Activated T-helper 9 cell treated with anti-CD3 and anti-CD28 coated beads, Interleukin-2, amount 50 U/mL, for 16 hours (primary cell): ENCODE measurements at regions not wholly inside any gene's neighbourhood (a gene's known extent, or its start where the extent isn't known, plus 50 kb on each side); places are given as distances from the start of the nearest gene placed in this dataset.
"Not testable (repeated sequence)": the region's sequence is repeated elsewhere in the genome, so short reads cannot be mapped to it uniquely, and the experiment has no call there.

Source experiments
- DNase-seq: peaks from one replicate; pipeline ENCODE4 v3.0.0-alpha.2; 2020; ENCODE audit warnings: low read depth

DNA sequence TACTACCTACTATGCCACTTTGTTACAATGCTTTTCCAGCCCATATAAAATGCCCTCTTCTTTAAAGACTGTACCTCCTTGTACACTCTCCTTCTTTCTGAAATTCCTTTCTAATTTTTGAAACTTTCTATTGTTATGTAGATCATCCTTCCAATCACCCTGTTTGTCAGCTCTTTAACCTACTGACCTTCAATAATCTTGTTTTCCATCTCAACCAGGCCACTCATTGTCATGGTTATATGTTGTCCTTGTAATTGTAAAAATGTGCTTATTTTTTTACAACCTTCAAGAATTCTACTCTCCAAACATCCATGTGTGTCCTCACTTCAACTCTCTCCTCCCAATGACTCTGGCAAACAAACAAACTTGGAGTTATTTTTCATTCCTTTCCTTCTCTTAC lies 1172.6 kb upstream of the CELF2 start:
- DNase-seq = no peak

DNA sequence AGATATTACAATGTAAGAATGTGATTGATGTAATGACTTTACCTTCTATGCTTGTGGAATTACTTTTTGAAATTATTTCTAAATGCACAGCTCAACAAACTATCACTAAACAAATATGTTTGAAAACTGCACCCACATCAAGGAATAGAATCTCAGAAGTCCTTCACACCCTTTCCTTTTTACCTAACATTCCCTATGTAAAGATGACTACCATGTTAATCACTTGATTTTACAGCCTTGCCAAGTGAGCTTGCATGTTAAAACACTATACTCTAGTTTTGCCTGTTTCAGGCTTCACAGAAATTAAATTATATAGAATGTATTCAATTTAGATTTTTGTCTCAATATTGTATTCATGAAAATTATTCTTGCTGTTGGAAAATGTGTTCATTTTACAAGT lies 1169.4 kb upstream of the CELF2 start:
- no peak for DNase-seq

DNA sequence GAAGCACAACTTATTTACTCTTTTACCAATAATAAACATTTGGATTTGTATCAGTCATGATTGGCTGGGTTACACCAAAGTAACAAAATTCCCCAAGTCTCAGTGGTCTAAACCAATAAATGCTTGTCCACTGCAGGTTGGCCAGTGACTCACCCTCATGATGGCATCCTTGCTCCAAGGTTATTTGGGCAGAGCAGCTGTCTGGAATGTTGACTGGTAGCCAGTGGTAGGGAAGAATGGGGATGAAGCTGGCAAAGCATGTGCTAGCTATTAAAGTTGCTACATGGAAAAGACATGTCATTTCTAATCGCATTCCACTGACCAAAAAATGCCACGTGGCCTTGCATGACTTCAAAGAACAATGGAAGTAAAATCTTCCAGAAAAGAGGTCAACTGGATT lies 1168.7 kb upstream of the CELF2 start:
- no peak for DNase-seq

DNA sequence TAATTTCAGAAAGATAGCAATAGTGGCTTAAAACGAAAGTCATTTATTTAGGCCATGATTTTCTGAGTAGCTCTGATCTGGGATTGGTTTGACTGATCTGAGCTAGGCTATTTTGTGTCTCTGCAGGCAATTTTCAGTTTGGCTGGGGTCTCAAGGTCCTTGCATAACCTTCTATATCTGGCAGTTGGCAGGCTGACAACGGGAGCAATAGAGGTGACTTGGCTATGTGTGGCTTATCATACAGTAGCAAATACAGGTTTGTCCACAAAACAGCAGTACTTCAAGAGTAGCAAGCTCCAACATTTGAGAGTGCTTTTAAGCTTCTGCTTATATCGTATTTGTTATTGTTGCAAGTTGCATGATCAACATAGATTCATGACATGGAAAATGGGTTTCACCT lies 1167.3 kb upstream of the CELF2 start:
- no peak for DNase-seq

DNA sequence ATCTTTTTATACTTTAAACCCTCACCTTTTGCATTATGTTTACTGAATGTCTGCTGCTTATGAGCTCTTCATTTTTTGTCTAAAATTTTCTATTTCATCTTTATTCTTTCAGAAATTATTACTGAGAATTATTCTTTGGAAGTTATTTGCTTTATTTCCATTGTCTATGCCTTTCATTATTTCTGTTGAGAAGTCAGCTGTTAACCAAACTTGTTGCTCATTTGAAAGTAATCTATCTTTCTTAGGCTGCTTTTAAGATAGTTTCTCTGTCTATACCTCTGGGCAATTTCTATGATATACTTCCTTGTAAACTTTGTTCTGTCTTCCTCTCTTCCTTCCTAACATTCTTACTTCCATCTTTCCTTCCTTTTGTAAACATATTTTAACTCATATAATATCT lies 1165.9 kb upstream of the CELF2 start:
- no peak for DNase-seq

DNA sequence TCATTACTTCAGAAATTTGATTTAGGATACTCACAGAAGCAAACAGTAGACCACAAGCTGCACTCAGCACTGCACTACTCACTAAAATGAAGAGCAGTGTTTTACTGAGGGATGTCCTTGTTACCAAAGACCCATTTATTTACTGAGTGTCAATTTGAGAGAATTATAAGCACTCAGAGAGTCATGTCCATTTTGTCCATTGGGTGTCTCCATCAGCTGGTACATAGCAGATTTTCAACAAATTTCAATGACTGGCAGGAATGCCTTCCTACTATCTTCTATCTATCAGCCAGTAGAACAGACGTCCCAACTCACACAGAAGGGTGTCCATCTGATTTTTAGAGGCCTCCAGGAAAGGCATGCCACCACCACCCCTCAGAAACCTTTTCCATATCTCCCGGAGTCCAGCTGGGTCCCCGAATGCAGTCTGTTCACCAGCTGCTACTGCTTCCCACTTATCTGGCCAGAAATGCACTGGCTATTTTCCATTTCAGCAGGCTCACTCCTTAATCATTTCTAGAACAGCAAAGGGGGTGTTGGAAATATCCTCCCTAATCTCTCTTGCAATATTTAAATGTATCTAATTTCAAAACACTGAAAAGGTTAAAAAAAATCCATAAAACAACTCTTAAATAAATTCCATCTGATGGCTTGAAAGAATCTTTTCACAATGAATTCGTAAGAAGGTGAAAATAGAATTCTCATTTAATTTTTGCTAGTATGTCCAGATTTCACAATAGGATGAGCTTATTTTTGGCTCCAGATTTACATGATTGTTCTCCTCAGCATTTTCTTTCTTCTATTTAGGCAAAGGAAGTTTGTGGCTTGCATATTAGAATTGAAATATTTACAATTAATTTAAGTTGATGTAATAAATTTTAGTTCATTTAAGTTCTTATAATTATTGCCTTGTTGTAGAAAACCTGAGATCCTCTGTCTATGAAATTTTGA lies 1164.0 kb upstream of the CELF2 start:
- DNase-seq = no peak

DNA sequence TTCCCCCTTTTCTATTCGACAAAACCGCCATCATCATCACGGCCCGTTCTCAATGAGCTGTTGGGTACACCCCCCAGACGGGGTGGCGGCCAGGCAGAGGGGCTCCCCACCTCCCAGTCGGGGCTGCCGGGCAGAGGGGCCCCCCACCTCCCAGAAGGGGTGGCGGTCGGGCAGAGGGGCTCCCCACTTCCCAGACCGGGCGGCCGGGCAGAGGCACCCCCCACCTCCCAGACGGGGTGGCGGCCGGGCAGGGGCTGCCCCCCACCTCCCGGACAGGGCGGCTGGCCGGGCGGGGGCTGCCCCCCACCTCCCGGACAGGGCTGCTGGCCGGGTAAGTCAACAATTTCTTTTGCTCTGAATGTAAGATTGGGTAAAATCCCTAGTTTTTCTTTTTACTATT lies 1162.2 kb upstream of the CELF2 start:
- not testable (repeated sequence) for DNase-seq

DNA sequence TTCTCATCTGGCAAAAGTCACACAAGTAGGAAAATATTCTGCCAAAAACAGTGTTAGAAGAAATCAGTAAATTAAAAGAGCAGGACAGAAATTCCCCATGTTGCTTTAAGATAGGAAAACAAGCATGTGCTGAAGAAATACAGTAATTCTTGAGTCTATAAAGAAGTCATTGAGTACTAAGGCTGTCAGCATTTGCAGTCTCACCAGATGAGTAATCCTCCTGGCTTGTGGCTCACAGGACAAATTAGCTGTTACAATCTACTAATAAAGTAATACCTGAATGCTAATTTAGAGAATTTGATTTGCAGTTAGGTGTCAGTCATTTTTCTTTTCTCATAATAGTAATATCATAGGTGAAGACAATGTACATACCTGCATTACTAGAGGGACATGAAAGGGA lies 1158.9 kb upstream of the CELF2 start:
- no peak for DNase-seq

DNA sequence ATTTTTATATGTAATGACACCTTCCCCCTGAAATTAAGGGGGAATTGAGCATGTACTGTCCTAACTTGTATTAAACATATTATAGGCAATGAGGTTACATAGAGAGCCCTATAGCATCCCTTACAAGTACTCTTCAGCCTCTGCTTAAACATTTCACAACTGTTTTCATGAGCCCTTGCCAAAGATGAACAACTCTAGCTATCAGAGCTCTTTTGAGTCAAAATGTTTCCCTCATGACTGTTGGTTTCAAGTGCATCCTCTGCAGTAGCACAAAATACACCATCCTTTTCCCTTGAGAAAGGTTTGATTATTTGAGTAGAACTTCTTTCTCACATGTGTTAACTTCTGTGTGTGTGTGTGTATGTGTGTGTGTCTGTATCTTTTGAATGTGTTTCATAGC lies 1157.6 kb upstream of the CELF2 start:
- no peak for DNase-seq

DNA sequence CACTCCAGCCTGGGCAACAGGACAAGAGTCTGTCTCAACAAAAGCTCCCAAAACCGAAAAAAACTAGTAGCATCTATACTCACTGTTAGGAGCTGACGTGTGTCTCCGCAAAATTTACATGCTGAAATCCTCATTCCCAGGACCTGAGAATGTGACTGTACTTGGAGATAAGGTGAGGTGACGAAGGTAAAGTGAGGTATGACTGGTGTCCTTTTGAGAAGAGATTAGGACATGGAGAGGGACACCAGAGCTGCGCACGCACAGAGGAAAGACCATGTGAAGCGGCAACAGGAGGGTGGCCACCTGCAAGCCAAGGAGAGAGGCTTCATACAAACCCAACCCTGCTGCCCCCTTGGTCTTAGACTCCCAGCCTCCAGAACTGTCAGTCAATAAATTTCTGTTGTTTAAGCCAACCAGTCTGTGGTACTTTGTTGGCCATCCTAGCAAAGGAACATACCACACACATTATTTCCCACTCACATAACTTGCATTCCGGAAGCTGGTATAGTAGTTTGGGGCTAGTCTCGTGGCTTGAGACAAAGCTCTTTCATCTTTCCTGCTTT lies 1154.0 kb upstream of the CELF2 start:
- DNase-seq = no peak

DNA sequence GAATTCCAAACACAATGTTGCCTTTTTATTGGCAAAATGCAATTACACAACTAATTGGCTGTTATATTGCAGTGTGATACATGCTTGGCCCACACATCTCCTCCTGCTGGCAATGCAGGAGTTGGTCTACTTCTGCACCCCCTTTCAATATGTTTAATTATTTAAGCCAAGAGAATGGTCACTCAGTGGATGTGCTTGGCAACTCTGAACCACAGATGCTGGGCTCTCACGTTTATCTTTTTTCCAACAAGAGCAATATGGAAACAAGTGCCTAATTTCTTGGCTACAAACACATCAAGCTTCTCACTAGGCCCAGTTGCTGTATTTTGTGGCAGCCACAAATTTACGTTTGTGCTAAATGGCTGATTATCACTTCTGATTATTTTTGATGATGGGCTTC lies 1149.2 kb upstream of the CELF2 start:
- no peak for DNase-seq

DNA sequence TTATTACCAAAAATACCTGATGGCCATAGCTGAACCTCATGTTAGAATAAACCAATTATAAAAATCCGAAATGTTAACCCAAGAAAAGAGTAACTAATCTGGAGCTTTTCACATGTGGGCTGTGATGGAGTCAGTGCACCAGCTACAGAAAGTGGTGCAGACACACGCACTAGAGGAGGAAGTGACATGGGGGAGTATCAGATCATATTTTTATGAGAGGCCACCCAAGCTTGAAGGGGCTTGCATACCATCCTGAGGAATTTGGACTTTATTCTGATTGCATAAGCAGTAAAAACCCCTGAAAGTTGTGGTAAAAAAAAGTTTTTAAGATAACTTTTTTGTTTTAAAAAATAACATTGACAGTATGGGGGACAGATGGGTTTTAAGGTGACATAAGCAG lies 1148.5 kb upstream of the CELF2 start:
- DNase-seq = no peak

DNA sequence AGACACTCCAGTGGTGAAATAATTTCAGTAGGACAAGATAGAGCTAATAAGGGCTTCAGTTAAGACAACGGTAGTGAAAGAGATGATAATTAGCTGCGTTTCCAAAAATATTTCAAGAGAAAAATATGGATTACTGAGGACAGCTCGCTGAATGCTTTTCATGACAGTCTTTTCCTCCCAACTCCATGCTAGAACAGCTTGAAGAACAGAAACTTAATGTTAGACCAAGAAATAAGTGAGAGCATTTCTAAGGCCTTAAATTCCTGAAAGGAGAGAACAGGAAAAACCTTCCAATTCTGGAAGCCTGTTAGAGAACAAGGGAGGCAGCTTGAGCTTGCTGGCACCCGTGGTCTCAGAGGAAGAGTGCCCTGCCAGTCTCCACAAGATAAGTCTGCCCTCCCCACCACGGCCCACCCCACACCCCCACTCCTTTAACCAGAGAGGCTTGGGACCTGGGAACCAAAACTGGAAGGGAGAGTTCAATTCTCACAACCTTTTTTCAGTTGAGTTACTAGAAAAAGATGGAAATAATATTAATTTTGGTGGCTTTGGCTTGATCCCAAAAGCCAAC lies 1148.0 kb upstream of the CELF2 start:
- no peak for DNase-seq

DNA sequence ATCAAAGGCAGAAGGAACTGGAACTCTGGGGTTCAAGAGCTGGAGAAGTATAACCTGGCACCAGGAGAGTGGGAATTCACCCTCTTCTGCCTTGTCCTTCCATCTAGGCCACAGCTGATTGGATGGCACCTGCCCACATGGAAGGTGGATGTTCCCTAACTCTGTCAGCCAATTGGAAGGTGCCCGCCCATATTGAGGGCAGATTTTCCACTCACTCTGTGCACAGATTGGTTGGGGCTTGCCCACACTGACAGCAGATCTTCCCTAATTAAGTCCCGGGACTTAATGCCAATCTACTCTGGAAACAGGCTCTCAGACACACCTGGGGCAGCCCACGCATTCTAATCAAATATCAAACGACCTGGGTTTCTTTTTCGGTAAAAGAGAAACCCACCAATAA lies 1142.3 kb upstream of the CELF2 start:
- no peak for DNase-seq

DNA sequence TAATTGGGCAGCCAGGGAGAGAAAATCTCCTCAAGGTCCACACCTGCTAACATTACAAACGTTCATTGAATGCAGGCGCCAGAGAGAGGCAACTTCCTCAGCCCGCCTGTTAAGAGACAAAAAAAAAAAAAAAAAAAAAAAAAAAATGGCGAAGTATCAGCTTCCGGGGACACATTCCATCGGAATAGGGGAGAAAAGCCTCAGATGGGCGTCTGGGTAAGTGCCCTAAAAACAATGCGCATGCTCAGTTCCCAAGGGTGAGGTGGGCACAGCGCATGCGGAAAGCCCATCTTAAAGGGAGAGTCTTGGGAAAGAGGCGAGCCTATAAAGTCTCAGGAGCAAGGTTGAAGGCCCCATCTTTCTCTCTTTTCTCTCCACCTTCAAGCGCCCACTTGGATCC lies 1139.7 kb upstream of the CELF2 start:
- DNase-seq = no peak

DNA sequence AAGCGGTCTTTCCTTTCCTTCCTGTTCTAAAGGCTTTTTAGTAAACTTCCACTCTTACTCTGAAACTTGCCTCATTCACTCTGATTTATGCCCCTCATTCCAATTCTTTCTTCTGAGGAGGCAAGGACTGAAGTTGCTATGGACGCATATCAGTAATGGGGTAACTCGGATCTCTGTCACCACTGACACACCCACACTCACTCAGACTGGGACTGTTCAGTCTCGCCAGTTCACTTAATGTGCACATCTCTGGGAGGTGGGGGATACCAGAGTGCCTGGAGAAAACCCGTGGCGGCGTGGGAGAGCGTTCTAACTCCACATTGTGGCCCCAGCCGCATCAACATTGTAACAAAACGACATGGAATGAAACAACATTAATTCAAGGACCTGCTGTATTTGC lies 1139.3 kb upstream of the CELF2 start:
- no peak for DNase-seq

DNA sequence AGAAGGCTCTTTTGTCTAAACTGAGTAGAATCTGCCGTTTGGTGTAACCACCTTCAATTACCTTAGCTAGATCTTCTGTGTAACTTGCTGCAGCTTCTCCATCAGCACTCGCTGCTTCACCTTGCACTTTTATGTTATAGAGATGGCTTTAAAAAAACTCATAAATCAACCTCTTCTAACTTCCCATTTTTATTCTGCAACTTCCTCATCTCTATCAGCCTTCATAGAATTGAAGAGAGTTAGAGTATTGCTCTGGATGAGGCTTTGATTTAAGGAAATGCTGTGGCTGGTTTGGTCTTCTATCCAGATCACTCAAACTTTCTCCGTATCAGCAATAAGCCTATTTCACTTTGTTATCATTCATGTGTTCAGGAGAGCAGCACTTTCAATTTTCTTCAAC lies 1131.9 kb upstream of the CELF2 start:
- DNase-seq = no peak

DNA sequence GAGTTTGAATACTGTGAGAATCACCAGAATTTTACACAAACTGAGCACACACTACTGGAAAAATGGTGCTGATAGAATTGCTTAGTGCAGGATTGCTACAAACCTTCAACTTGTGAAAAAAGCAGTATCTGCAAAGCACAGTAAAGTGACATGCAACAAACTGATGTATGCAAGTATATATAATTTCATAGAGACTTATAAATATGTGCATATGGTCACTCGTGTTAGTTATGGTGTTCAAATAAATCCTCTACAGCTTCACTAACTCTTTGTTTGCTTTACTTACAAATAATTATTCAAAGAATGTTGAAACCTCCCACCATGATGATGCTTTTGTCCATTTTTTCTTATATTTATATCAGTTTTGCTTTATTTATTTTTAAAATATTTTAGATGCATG lies 1130.9 kb upstream of the CELF2 start:
- no peak for DNase-seq

DNA sequence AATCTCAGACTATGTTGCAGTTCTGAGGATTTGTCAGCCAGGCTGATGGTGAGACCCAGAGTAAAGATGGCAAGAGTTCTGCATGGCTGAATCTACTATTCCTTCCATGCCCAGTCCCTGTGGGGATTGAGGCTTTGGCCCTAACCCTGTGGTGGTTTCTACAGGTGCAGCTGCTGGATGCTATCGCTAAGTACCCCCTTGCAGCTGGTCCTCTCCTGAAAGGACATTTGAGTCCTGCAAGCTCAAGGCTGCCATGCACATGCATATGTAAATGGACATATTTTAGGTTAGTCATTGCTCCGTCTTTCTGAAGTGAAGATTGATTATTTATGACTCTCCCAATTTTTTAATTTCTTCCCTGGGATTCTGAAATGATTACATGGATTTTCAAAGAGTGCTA lies 1122.2 kb upstream of the CELF2 start:
- DNase-seq = no peak

DNA sequence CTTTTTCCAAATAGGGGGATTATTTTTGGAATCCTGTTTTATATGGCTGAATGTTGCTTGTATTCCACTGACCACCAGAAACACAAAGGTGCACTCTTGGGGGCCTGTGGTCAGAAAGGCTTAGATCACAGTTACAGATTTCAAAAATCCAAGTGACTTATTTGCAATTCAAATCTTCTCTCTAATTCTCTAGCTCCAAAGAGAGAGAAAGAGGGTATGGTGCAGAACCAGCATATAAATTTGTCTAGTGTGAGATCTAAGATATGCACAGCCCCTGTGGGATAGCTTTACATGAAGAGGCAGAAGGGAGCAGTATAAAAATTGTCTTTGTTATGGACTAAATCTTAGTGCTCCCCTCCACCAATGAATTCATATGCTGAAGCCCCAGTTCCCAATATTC lies 1121.7 kb upstream of the CELF2 start:
- no peak for DNase-seq

DNA sequence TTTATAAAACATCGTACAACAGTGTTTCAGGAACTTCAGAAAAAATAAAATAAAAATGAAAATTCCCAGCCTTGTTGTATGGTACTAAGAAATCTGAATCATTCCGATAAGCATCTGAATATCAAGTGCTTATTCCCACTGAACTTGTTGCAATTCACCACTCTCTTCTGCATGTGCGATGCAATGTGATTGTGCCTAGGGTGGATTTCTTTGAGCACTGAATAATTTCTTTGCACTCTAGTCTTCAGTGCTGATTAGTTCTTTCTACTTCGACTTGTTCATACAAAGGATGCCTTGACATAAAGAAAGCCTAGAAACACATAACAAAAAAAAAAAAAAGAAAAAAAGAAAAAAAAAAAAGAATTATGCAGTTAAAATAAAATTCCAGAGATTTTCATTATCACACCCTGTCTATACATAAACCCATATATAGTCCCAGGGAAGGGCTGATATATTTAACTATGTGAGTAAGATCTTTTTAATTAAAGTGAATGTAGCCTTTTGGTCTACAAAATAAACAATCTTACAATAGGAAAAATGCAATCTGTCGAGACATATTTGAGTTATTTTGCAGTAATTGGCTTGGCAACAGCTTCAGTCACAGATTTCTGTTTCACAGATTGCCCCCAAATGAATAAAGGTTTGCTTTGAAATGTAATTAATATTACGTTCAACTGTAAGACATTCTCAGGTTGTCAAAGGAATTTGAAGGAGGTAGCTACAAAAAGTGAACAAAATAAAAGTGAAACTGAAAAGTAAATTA lies 1118.9 kb upstream of the CELF2 start:
- DNase-seq = no peak

DNA sequence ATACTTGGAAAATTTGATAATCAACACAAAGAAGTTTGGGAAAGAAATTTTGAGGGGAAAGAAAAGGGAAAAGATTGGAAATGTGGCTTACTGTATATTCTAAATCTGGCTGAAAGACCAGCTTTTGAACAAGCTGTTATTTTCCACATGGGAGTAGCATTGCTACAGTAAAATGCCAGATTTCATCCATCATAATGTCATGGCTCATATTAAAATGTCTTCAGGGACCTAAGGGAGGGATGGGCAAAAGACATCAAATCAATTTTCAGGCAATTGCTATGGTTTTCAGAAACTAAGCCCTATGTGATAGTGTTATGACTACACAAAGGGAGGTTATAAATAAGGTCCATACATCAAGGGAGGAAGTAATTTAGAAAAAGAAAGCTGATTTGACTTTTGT lies 1116.9 kb upstream of the CELF2 start:
- no peak for DNase-seq

DNA sequence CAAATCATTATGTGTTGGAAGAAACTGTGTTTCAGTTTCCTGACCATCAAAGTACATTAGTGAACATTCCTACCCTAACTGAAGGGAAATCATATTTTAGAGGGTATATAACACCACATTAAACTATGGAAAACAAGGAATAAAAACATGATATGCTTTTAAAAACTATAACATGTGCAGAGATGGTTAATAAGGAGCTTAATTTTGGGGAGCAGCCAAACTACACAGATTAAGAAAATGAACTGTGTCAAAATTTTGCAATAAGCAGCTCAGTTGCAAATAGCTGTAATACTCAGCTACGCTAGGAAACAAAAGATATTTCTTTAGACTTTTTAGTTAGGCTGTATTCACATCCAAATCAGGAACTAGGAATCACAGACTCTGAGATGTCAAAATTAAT lies 1115.7 kb upstream of the CELF2 start:
- no peak for DNase-seq
